ENCODE measurements at regions not wholly inside any gene's neighbourhood (a gene's known extent, or its start where the extent isn't known, plus 50 kb on each side); places are given as distances from the start of the nearest gene placed in this dataset.

DNA sequence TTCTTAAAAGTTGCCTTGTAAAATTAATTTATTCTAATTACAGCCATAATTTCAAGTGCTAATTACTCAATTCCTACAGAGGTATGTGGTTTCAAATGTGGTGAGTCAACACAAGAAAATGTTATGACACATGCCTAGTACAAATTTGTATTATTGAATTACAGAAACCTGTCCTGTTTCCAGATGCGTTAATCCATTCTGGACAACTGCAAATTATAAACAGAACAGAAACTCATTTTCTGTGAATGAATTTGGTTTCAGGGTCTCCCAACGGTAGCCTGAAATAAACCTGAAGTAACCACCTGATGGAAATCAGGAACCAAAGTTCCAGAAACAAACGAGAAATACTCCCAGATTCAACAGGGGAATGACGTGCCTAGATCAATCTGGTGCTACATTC lies 328.6 kb upstream of the F9 start:
- Histone ChIP-seq H3K27ac (ENCODE audit: low read depth in 1 of 2, low read length in 2 of 2) (no peak overlapping the region), H3K9me3 (ENCODE audit: control insufficient read depth in 4 of 4, low read length in 3 of 4) (no peaks in the 10 kb centered on the region), H3K9ac (ENCODE audit: low read depth in 1 of 2, low read length in 2 of 2) (no peak overlapping the region), H3K36me3 (ENCODE audit: control insufficient read depth in 4 of 4, insufficient read depth in 3 of 4, low read depth in 1 of 4, low read length in 3 of 4) (no peaks in the 10 kb centered on the region), H3K27me3 (ENCODE audit: control insufficient read depth in 4 of 4, insufficient read depth in 4 of 4, low read length in 3 of 4) (peaks cover 0 to 5% (median 0%) of the 10 kb centered on the region in 4 donors), H3K4me3 (ENCODE audit: low read depth in 1 of 3, low read length in 3 of 3) (no peak overlapping the region), H3K4me1 (ENCODE audit: control insufficient read depth in 4 of 4, insufficient read depth in 4 of 4, low read length in 3 of 4) (peaks cover 0 to 16% (median 3%) of the 10 kb centered on the region in 4 donors)
- TF ChIP-seq, protein P1, sequence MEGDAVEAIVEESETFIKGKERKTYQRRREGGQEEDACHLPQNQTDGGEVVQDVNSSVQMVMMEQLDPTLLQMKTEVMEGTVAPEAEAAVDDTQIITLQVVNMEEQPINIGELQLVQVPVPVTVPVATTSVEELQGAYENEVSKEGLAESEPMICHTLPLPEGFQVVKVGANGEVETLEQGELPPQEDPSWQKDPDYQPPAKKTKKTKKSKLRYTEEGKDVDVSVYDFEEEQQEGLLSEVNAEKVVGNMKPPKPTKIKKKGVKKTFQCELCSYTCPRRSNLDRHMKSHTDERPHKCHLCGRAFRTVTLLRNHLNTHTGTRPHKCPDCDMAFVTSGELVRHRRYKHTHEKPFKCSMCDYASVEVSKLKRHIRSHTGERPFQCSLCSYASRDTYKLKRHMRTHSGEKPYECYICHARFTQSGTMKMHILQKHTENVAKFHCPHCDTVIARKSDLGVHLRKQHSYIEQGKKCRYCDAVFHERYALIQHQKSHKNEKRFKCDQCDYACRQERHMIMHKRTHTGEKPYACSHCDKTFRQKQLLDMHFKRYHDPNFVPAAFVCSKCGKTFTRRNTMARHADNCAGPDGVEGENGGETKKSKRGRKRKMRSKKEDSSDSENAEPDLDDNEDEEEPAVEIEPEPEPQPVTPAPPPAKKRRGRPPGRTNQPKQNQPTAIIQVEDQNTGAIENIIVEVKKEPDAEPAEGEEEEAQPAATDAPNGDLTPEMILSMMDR (IDR thresholded peaks at IDR 0.05; ENCODE audit: low read depth, low read length, missing input control): no peak
- TF ChIP-seq, protein P2, sequence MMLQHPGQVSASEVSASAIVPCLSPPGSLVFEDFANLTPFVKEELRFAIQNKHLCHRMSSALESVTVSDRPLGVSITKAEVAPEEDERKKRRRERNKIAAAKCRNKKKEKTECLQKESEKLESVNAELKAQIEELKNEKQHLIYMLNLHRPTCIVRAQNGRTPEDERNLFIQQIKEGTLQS (IDR thresholded peaks at IDR 0.05): no peak
- TF ChIP-seq SP1 (IDR thresholded peaks at IDR 0.05): no peak
- TF ChIP-seq HNF4A (conservative IDR thresholded peaks at IDR 0.05): no peak
- no peak for TF ChIP-seq RAD21 (IDR thresholded peaks at IDR 0.05)
- TF ChIP-seq ZBTB33 (IDR thresholded peaks at IDR 0.05): no peak
- TF ChIP-seq FOXA2 (IDR thresholded peaks at IDR 0.05): no peak
- no peak for TF ChIP-seq YY1 (IDR thresholded peaks at IDR 0.05)
- no peak for TF ChIP-seq JUND (IDR thresholded peaks at IDR 0.05)
- TF ChIP-seq EGR1 (IDR thresholded peaks at IDR 0.05; ENCODE audit: low read depth in 2 of 2): no peak
- TF ChIP-seq GABPA (IDR thresholded peaks at IDR 0.05 in 1 of 2, conservative IDR thresholded peaks at IDR 0.05 in 1 of 2): no peak
- TF ChIP-seq REST (IDR thresholded peaks at IDR 0.05): no peak
- TF ChIP-seq FOXA1 (IDR thresholded peaks at IDR 0.05): no peak
- no peak for TF ChIP-seq NR2F2 (IDR thresholded peaks at IDR 0.05)
- TF ChIP-seq HNF4G (IDR thresholded peaks at IDR 0.05): no peak
- TF ChIP-seq TAF1 (conservative IDR thresholded peaks at IDR 0.05): no peak
- WGBS: 56% methylated on average over 4 of the region's 4 CpGs
- no peak for DNase-seq (ENCODE audit: low spot score)

- WGBS: 39% methylated on average over 6 of the region's 6 CpGs
- no peak overlapping the region for H3K4me3 ChIP-seq (ENCODE audit: low read depth in 1 of 3, low read length in 3 of 3)
- no peak overlapping the region for H3K27ac ChIP-seq (ENCODE audit: low read depth in 1 of 2, low read length in 2 of 2)
- H3K9ac ChIP-seq (ENCODE audit: low read depth in 1 of 2, low read length in 2 of 2): no peak overlapping the region
- TF ChIP-seq, protein P1 (IDR thresholded peaks at IDR 0.05; ENCODE audit: low read depth, low read length, missing input control): no peak
- TF ChIP-seq HNF4G (IDR thresholded peaks at IDR 0.05) (no peak), HNF4A (conservative IDR thresholded peaks at IDR 0.05) (no peak), FOXA1 (IDR thresholded peaks at IDR 0.05) (no peak), YY1 (IDR thresholded peaks at IDR 0.05) (no peak), NR2F2 (IDR thresholded peaks at IDR 0.05) (no peak), REST (IDR thresholded peaks at IDR 0.05) (no peak), GABPA (IDR thresholded peaks at IDR 0.05 in 1 of 2, conservative IDR thresholded peaks at IDR 0.05 in 1 of 2) (no peak), SP1 (IDR thresholded peaks at IDR 0.05) (no peak), JUND (IDR thresholded peaks at IDR 0.05) (no peak), TAF1 (conservative IDR thresholded peaks at IDR 0.05) (no peak), FOXA2 (IDR thresholded peaks at IDR 0.05) (no peak)
- TF ChIP-seq, protein P2 (IDR thresholded peaks at IDR 0.05): no peak
- DNase-seq (ENCODE audit: low spot score): no peak
- no peaks in the 10 kb centered on the region for H3K9me3 ChIP-seq (ENCODE audit: control insufficient read depth in 4 of 4, low read length in 3 of 4)
- H3K27me3 ChIP-seq (ENCODE audit: control insufficient read depth in 4 of 4, insufficient read depth in 4 of 4, low read length in 3 of 4): no peaks in the 10 kb centered on the region
- peaks cover 0 to 16% (median 3%) of the 10 kb centered on the region in 4 donors for H3K4me1 ChIP-seq (ENCODE audit: control insufficient read depth in 4 of 4, insufficient read depth in 4 of 4, low read length in 3 of 4)
- H3K36me3 ChIP-seq (ENCODE audit: control insufficient read depth in 4 of 4, insufficient read depth in 3 of 4, low read depth in 1 of 4, low read length in 3 of 4): no peaks in the 10 kb centered on the region
Measured at GRCh38 chrX:139200793-139201192, 329.7 kb upstream of the F9 start.
